SK-N-SH (cell line): ENCODE measurements at regions not wholly inside any gene's neighbourhood (a gene's known extent, or its start where the extent isn't known, plus 50 kb on each side); places are given as distances from the start of the nearest gene placed in this dataset.

Experiments used
- CTCF ChIA-PET: fragments of 300-600, 350-600 bp; formaldehyde crosslinking; extraction: SDS; loops from one replicate; lab custom pipeline; 2021; lab: Yijun Ruan, JAX
- POLR2A ChIA-PET: fragments of 350-600 bp; sonication (Branson Sonifier 250); formaldehyde crosslinking; extraction: SDS; loops from one replicate; lab custom pipeline; 2020; ENCODE audit warnings: antibody characterized with exemption, inconsistent platforms; lab: Yijun Ruan, JAX
- DNase-seq: peaks from one replicate; pipeline ENCODE4 v3.0.0; 2012
- H2AFZ ChIP-seq: fragments of 200-600 bp; sonication (generic); 2 replicates; pipeline ENCODE4 v1.8.1; 2016; ENCODE audit warnings: antibody characterized with exemption, mild to moderate bottlenecking, low read depth
- H3F3A ChIP-seq: fragments of 200-600 bp; sonication (generic); replicated peaks from 2 replicates; pipeline ENCODE3; 2016; ENCODE audit warnings: antibody characterized with exemption, mild to moderate bottlenecking; ENCODE audit not compliant: insufficient read depth
- H3K27ac ChIP-seq, 2 experiments: fragments of 200-500 bp in 1 of 2; fragments of 200-600 bp in 1 of 2; sonication (Bioruptor generic) in 1 of 2; sonication (generic), shearing (Covaris generic) in 1 of 2; 2 replicates each; pipeline versions ENCODE4 v1.5.1 to v1.6.1; 2014 to 2016; ENCODE audit warnings: low read depth in 2 of 2, inconsistent platforms in 1 of 2, low read length in 1 of 2, mild to moderate bottlenecking in 1 of 2, mixed read lengths in 1 of 2
- H3K27me3 ChIP-seq: fragments of 200-600 bp; sonication (generic), shearing (Covaris generic); 2 replicates; pipeline ENCODE4 v1.6.1; 2016; ENCODE audit warnings: mixed run types; ENCODE audit not compliant: insufficient read depth
- H3K36me3 ChIP-seq, 2 experiments: fragments of 200-500 bp in 1 of 2; fragments of 200-600 bp in 1 of 2; sonication (Bioruptor generic) in 1 of 2; sonication (generic) in 1 of 2; replicated peaks in 1 of 2; 2 replicates each; pipeline versions ENCODE3 to v1.5.1; 2014 to 2016; ENCODE audit warnings: low read length in 1 of 2, mild to moderate bottlenecking in 1 of 2; ENCODE audit not compliant: insufficient read depth in 2 of 2, control insufficient read depth in 1 of 2
- H3K4me1 ChIP-seq, 2 experiments: fragments of 200-500 bp in 1 of 2; fragments of 200-600 bp in 1 of 2; sonication (Bioruptor generic) in 1 of 2; sonication (generic), shearing (Covaris generic) in 1 of 2; 2 replicates each; pipeline versions ENCODE4 v1.5.1 to v1.6.1; 2014 to 2016; ENCODE audit warnings: low read depth in 1 of 2, low read length in 1 of 2, mixed run types in 1 of 2; ENCODE audit not compliant: insufficient read depth in 2 of 2, control insufficient read depth in 1 of 2
- H3K4me2 ChIP-seq: fragments of 200-600 bp; sonication (generic), shearing (Covaris generic); 2 replicates; pipeline ENCODE4 v1.6.1; 2017; ENCODE audit warnings: mixed run types
- H3K4me3 ChIP-seq, 2 experiments: fragments of 200-500 bp in 1 of 2; fragments of 200-600 bp in 1 of 2; sonication (Bioruptor generic) in 1 of 2; sonication (generic), shearing (Covaris generic) in 1 of 2; 2 replicates each; pipeline versions ENCODE4 v1.5.1 to v1.8.1; 2014 to 2016; ENCODE audit warnings: low read depth in 2 of 2, inconsistent platforms in 1 of 2, low read length in 1 of 2, mild to moderate bottlenecking in 1 of 2, mixed read lengths in 1 of 2, moderate library complexity in 1 of 2
- H3K79me2 ChIP-seq: fragments of 200-600 bp; sonication (generic); 2 replicates; pipeline ENCODE4 v1.8.1; 2017; ENCODE audit warnings: mild to moderate bottlenecking; ENCODE audit not compliant: insufficient read depth
- H3K9ac ChIP-seq: fragments of 200-600 bp; sonication (generic); 2 replicates; pipeline ENCODE4 v1.6.1; 2017; ENCODE audit warnings: mixed run types
- H3K9me2 ChIP-seq: fragments of 200-600 bp; sonication (generic); 2 replicates; pipeline ENCODE4 v1.6.1; 2017; ENCODE audit warnings: mixed run types
- H3K9me3 ChIP-seq: fragments of 200-600 bp; sonication (generic); 2 replicates; pipeline ENCODE4 v1.6.1; 2017; ENCODE audit warnings: mixed run types, mild to moderate bottlenecking, moderate library complexity
- H4K20me1 ChIP-seq: fragments of 200-600 bp; sonication (generic); 2 replicates; pipeline ENCODE4 v1.6.1; 2017; ENCODE audit warnings: mild to moderate bottlenecking, mixed run types; ENCODE audit not compliant: insufficient read depth
- CHD2 ChIP-seq: fragments of 150-350 bp; IDR thresholded peaks from 2 replicates; pipeline ENCODE4 v1.6.1; 2018; ENCODE audit warnings: low read length; ENCODE audit not compliant: partially characterized antibody
- ELF1 ChIP-seq: IDR thresholded peaks from 2 replicates; pipeline ENCODE4 v1.4.0; 2012
- EP300 ChIP-seq, 2 experiments: IDR thresholded peaks; 2 replicates each; pipeline versions ENCODE4 v1.4.0 to v1.6.1; 2012; ENCODE audit warnings: borderline replicate concordance in 1 of 2, low read depth in 1 of 2, low read length in 1 of 2
- FOSL2 ChIP-seq: IDR thresholded peaks from 2 replicates; pipeline ENCODE4 v1.4.0; 2012; ENCODE audit warnings: low read depth, mild to moderate bottlenecking, moderate library complexity, borderline replicate concordance
- FOXJ3 ChIP-seq: sonication (generic); formaldehyde crosslinking; IDR thresholded peaks from 2 replicates; pipeline ENCODE4 v1.5.1; 2020; ENCODE audit warnings: mild to moderate bottlenecking, missing genetic modification reagents
- FOXM1 ChIP-seq: IDR thresholded peaks from 2 replicates; pipeline ENCODE4 v1.4.0; 2012; ENCODE audit warnings: low read depth, mild to moderate bottlenecking
- IRF3 ChIP-seq: fragments of 150-350 bp; IDR thresholded peaks from 2 replicates; pipeline ENCODE4 v1.6.1; 2016; ENCODE audit warnings: mild to moderate bottlenecking, low read depth, low read length
- JUND ChIP-seq: IDR thresholded peaks from 2 replicates; pipeline ENCODE4 v1.4.0; 2012
- MEF2A ChIP-seq: IDR thresholded peaks from 2 replicates; pipeline ENCODE4 v1.4.0; 2012; ENCODE audit warnings: low read depth, borderline replicate concordance
- MXI1 ChIP-seq: IDR thresholded peaks from 2 replicates; pipeline ENCODE4 v1.6.1; 2012; ENCODE audit warnings: mild to moderate bottlenecking, low read depth, low read length, improper control_type of control experiment
- NRF1 ChIP-seq: IDR thresholded peaks from 2 replicates; pipeline ENCODE4 v1.6.1; 2012; ENCODE audit warnings: low read depth, mild to moderate bottlenecking, low read length
- PBX3 ChIP-seq: IDR thresholded peaks from 2 replicates; pipeline ENCODE4; 2012
- RAD21 ChIP-seq: IDR thresholded peaks from 2 replicates; pipeline ENCODE4 v1.6.1; 2012; ENCODE audit warnings: mild to moderate bottlenecking, low read length
- RXRA ChIP-seq: IDR thresholded peaks from 2 replicates; pipeline ENCODE4 v1.4.0; 2012; ENCODE audit warnings: low read depth, mild to moderate bottlenecking, borderline replicate concordance
- SIN3A ChIP-seq: IDR thresholded peaks from 2 replicates; pipeline ENCODE4 v1.6.1; 2012; ENCODE audit warnings: low read depth, mild to moderate bottlenecking, low read length, moderate library complexity, borderline replicate concordance
- SMC3 ChIP-seq: IDR thresholded peaks from 2 replicates; pipeline ENCODE4 v1.6.1; 2012; ENCODE audit warnings: low read depth, low read length, improper control_type of control experiment
- USF2 ChIP-seq: fragments of 150-350 bp; IDR thresholded peaks from 2 replicates; pipeline ENCODE4 v1.6.1; 2017; ENCODE audit warnings: antibody characterized with exemption, low read length, low read depth, borderline replicate concordance
- YY1 ChIP-seq: IDR thresholded peaks from 2 replicates; pipeline ENCODE4 v1.4.0; 2012; ENCODE audit warnings: low read depth, mild to moderate bottlenecking
- WGBS: methylation state at CpG from one replicate; pipeline ENCODE4 v1.1.6; 2017; ENCODE audit warnings: low lambda C conversion rate; 5-methylcytosine and 5-hydroxymethylcytosine counted together
- TF ChIP-seq, protein P1 (sequence below): IDR thresholded peaks from 2 replicates; pipeline ENCODE4 v1.4.0; 2012; ENCODE audit warnings: low read depth

GRCh38 chr15:31970007-31970406 is 60.3 kb upstream of the CHRNA7 start (continued):
- TF ChIP-seq USF2 = no peak

DNA sequence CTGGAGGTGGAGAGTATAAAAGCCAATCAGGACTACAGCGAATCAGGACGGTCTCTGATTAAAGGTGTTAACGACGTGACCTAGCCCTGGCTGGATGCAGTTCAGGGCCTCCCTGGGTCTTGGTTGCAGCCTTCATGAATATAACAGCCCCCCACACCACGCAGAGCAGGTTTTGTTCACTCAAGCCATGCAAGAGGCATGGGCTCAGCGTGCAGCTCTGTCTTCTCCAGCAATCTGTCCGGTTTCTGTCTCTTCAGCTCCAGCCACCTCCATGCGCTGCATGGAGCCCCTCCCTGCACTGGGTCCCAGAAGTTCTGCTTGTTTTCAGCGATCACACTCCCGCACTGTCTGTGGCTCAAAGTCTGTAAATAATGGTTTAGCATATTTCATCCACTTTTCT is 57.1 kb upstream of the CHRNA7 start:
- no peaks in the 10 kb centered on the region for H3K27me3 ChIP-seq
- H3K9me3 ChIP-seq = no peaks in the 10 kb centered on the region
- no peaks in the 10 kb centered on the region for H4K20me1 ChIP-seq
- no peaks in the 10 kb centered on the region for H3K79me2 ChIP-seq
- ChIA-PET POLR2A (no interaction called here), CTCF (interaction anchor here (5.2 to 6.0 kb wide), 2 partner anchors 58 to 86 kb away, joined by 36 to 167 read pairs; partner anchors contain the start of gene CHRNA7)
- H3K27ac ChIP-seq = no peak overlapping the region
- no peak for TF ChIP-seq YY1
- TF ChIP-seq JUND = no peak
- no peak for TF ChIP-seq ELF1
- TF ChIP-seq IRF3 = no peak
- TF ChIP-seq USF2 = no peak
- no peak for TF ChIP-seq SMC3
- TF ChIP-seq, protein P1, sequence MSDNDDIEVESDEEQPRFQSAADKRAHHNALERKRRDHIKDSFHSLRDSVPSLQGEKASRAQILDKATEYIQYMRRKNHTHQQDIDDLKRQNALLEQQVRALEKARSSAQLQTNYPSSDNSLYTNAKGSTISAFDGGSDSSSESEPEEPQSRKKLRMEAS = no peak
- TF ChIP-seq FOXM1 = no peak
- TF ChIP-seq FOXJ3 (CRISPR knock-in tag) = no peak
- TF ChIP-seq MEF2A = no peak
- no peak overlapping the region for H2AFZ ChIP-seq
- no peak overlapping the region for H3K9ac ChIP-seq
- H3K4me3 ChIP-seq = no peak overlapping the region
- no peak for DNase-seq
- WGBS = 66% methylated on average over 10 of the region's 10 CpGs
- H3K4me2 ChIP-seq = no peak overlapping the region
- H3K9me2 ChIP-seq = no peaks in the 10 kb centered on the region
- H3K4me1 ChIP-seq = peaks cover 0 to 29% of the 10 kb centered on the region in 2 experiments; a peak in 1 of 4 replicates
- H3F3A ChIP-seq = no peaks in the 10 kb centered on the region
- H3K36me3 ChIP-seq = no peaks in the 10 kb centered on the region

- no peaks in the 10 kb centered on the region for H3K27me3 ChIP-seq
- H3F3A ChIP-seq = no peaks in the 10 kb centered on the region
- no peak overlapping the region for H3K27ac ChIP-seq
- no peak overlapping the region for H2AFZ ChIP-seq
- no peaks in the 10 kb centered on the region for H3K36me3 ChIP-seq
- no peaks in the 10 kb centered on the region for H3K79me2 ChIP-seq
- ChIA-PET CTCF (interaction anchor here (0.6 to 6.0 kb wide), 32 partner anchors 8 to 666 kb away, joined by 3 to 167 read pairs (median 5); partner anchors contain the start of genes CHRNA7 and OTUD7A), POLR2A (interaction anchor here (1.3 kb wide), 1 partner anchor 55 kb away, joined by 3 read pairs; no protein-coding TSS in a partner anchor)
- H3K4me3 ChIP-seq = no peak overlapping the region
- no peak overlapping the region for H3K4me2 ChIP-seq
- no peak overlapping the region for H3K9ac ChIP-seq
- H3K9me2 ChIP-seq = no peaks in the 10 kb centered on the region
- H3K4me1 ChIP-seq = peaks cover 0 to 38% of the 10 kb centered on the region in 2 experiments; a peak in 1 of 4 replicates
- no peak for DNase-seq
- 54% methylated on average over 4 of the region's 6 CpGs for WGBS
- H4K20me1 ChIP-seq = no peaks in the 10 kb centered on the region
- no peaks in the 10 kb centered on the region for H3K9me3 ChIP-seq
- TF ChIP-seq NRF1 (no peak), PBX3 (no peak), MXI1 (no peak), YY1 (no peak), FOSL2 (no peak), RXRA (no peak), IRF3 (no peak), CHD2 (no peak), EP300 (IDR thresholded peaks at IDR 0.05; ENCODE audit: borderline replicate concordance in 1 of 2, low read depth in 1 of 2, low read length in 1 of 2) (no peak), RAD21 (no peak), SIN3A (no peak), SMC3 (no peak)
- TF ChIP-seq, protein P1 = no peak
Measured at GRCh38 chr15:31974154-31974794, 56.0 kb upstream of the CHRNA7 start.
